Neural progenitor cell (in vitro differentiated cells): ENCODE measurements at regions not wholly inside any gene's neighbourhood (a gene's known extent, or its start where the extent isn't known, plus 50 kb on each side); places are given as distances from the start of the nearest gene placed in this dataset.

Experiments
- DNase-seq: peaks from one replicate; pipeline ENCODE4 v3.0.0-alpha.2; 2016; ENCODE audit warnings: low spot score
- H2AFZ ChIP-seq: fragments of 200-600 bp; sonication (generic); replicated peaks from 2 replicates; pipeline ENCODE4 v1.6.1; 2016; ENCODE audit warnings: antibody characterized with exemption
- H3F3A ChIP-seq: fragments of 200-600 bp; sonication (generic); 2 replicates; pipeline ENCODE4 v1.6.1; 2016; ENCODE audit warnings: antibody characterized with exemption, low read depth
- H3K27ac ChIP-seq: fragments of 200-600 bp; sonication (generic); 2 replicates; pipeline ENCODE4 v1.5.1; 2016; ENCODE audit warnings: mild to moderate bottlenecking
- H3K27me3 ChIP-seq: fragments of 200-600 bp; sonication (generic); 2 replicates; pipeline ENCODE4 v1.6.1; 2016; ENCODE audit warnings: mild to moderate bottlenecking, moderate library complexity
- H3K36me3 ChIP-seq: fragments of 200-600 bp; sonication (generic); 2 replicates; pipeline ENCODE4 v1.5.1; 2016
- H3K4me1 ChIP-seq: fragments of 200-600 bp; sonication (generic); 2 replicates; pipeline ENCODE4 v1.6.1; 2016; ENCODE audit warnings: mixed run types
- H3K4me2 ChIP-seq: fragments of 200-600 bp; sonication (generic); 2 replicates; pipeline ENCODE4 v1.6.1; 2016
- H3K4me3 ChIP-seq: fragments of 200-600 bp; sonication (generic); 2 replicates; pipeline ENCODE4 v1.5.1; 2016
- H3K79me2 ChIP-seq: fragments of 200-600 bp; sonication (generic); 2 replicates; pipeline ENCODE4 v1.6.1; 2016; ENCODE audit warnings: low read depth
- H3K9ac ChIP-seq: fragments of 200-600 bp; sonication (generic); 2 replicates; pipeline ENCODE4 v1.6.1; 2016
- H3K9me3 ChIP-seq: fragments of 200-600 bp; sonication (generic); 2 replicates; pipeline ENCODE4 v1.5.1; 2016; ENCODE audit warnings: low read depth
- H4K20me1 ChIP-seq: fragments of 200-600 bp; sonication (generic); 2 replicates; pipeline ENCODE4 v1.6.1; 2016; ENCODE audit warnings: low read depth
- H3K27ac Mint-ChIP-seq: 3 replicates; pipeline ENCODE4 v1.8.0; 2021; ENCODE audit warnings: mixed read lengths
- H3K27me3 Mint-ChIP-seq: 2 replicates; pipeline ENCODE4 v1.8.0; 2022; ENCODE audit warnings: low read depth, mild to moderate bottlenecking, inconsistent platforms, moderate library complexity, mixed read lengths; ENCODE audit not compliant: insufficient read depth
- H3K36me3 Mint-ChIP-seq: 3 replicates; pipeline ENCODE4 v1.8.0; 2021; ENCODE audit warnings: mixed read lengths
- H3K4me1 Mint-ChIP-seq: 3 replicates; pipeline ENCODE4 v1.8.0; 2021; ENCODE audit warnings: mixed read lengths
- H3K4me3 Mint-ChIP-seq: 3 replicates; pipeline ENCODE4 v1.8.0; 2021; ENCODE audit warnings: mild to moderate bottlenecking, moderate library complexity, mixed read lengths
- H3K9me3 Mint-ChIP-seq: 3 replicates; pipeline ENCODE4 v1.8.0; 2020; ENCODE audit warnings: mixed read lengths
- EZH2 ChIP-seq: fragments of 200-600 bp; sonication (generic); IDR thresholded peaks from 2 replicates; pipeline ENCODE4 v1.6.1; 2017; ENCODE audit warnings: antibody characterized with exemption, mild to moderate bottlenecking, moderate library complexity
- EZH2phosphoT487 ChIP-seq: fragments of 200-600 bp; sonication (generic); IDR thresholded peaks from 2 replicates; pipeline ENCODE4 v1.6.1; 2017; ENCODE audit warnings: antibody characterized with exemption
- TF ChIP-seq, protein P1 (sequence below): fragments of 200-600 bp; sonication (generic); IDR thresholded peaks from 2 replicates; pipeline ENCODE4 v1.5.1; 2017; ENCODE audit warnings: antibody characterized with exemption, mild to moderate bottlenecking

GRCh38 chr17:68693466-68693865, 92.3 kb upstream of the FAM20A start:
- Histone ChIP-seq H2AFZ (no peak overlapping the region), H4K20me1 (no peaks in the 10 kb centered on the region), H3K4me3 (no peak overlapping the region), H3K9me3 (no peaks in the 10 kb centered on the region), H3K4me2 (no peak overlapping the region), H3F3A (no peaks in the 10 kb centered on the region), H3K4me1 (no peaks in the 10 kb centered on the region), H3K79me2 (no peaks in the 10 kb centered on the region), H3K36me3 (no peaks in the 10 kb centered on the region), H3K9ac (no peak overlapping the region), H3K27me3 (no peaks in the 10 kb centered on the region), H3K27ac (no peak overlapping the region)
- Mint-ChIP-seq H3K4me3 (no peak overlapping the region), H3K27me3 (peaks cover 6% of the 10 kb centered on the region), H3K27ac (no peak overlapping the region), H3K4me1 (peaks cover 14% of the 10 kb centered on the region), H3K9me3 (peaks cover 2% of the 10 kb centered on the region), H3K36me3 (no peaks in the 10 kb centered on the region)
- TF ChIP-seq EZH2phosphoT487, result no peak
- TF ChIP-seq, protein P1, sequence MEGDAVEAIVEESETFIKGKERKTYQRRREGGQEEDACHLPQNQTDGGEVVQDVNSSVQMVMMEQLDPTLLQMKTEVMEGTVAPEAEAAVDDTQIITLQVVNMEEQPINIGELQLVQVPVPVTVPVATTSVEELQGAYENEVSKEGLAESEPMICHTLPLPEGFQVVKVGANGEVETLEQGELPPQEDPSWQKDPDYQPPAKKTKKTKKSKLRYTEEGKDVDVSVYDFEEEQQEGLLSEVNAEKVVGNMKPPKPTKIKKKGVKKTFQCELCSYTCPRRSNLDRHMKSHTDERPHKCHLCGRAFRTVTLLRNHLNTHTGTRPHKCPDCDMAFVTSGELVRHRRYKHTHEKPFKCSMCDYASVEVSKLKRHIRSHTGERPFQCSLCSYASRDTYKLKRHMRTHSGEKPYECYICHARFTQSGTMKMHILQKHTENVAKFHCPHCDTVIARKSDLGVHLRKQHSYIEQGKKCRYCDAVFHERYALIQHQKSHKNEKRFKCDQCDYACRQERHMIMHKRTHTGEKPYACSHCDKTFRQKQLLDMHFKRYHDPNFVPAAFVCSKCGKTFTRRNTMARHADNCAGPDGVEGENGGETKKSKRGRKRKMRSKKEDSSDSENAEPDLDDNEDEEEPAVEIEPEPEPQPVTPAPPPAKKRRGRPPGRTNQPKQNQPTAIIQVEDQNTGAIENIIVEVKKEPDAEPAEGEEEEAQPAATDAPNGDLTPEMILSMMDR, result no peak
- TF ChIP-seq EZH2, result no peak
- no peak for DNase-seq

GRCh38 chr17:68686108-68686988, 85.2 kb upstream of the FAM20A start:
- no peaks in the 10 kb centered on the region for H4K20me1 ChIP-seq
- H3F3A ChIP-seq, result no peaks in the 10 kb centered on the region
- no peak overlapping the region for H3K9ac ChIP-seq
- no peaks in the 10 kb centered on the region for H3K27me3 Mint-ChIP-seq
- H3K4me3 Mint-ChIP-seq, result no peak overlapping the region
- no peaks in the 10 kb centered on the region for H3K79me2 ChIP-seq
- no peaks in the 10 kb centered on the region for H3K9me3 Mint-ChIP-seq
- H3K27ac ChIP-seq, result no peak overlapping the region
- H3K4me1 ChIP-seq, result no peaks in the 10 kb centered on the region
- H3K36me3 ChIP-seq, result no peaks in the 10 kb centered on the region
- H3K4me2 ChIP-seq, result no peak overlapping the region
- H2AFZ ChIP-seq, result no peak overlapping the region
- H3K36me3 Mint-ChIP-seq, result no peaks in the 10 kb centered on the region
- no peak overlapping the region for H3K27ac Mint-ChIP-seq
- H3K9me3 ChIP-seq, result no peaks in the 10 kb centered on the region
- DNase-seq, result no peak
- H3K4me3 ChIP-seq, result no peak overlapping the region
- TF ChIP-seq, protein P1, result no peak
- TF ChIP-seq EZH2phosphoT487 (no peak), EZH2 (no peak)
- no peaks in the 10 kb centered on the region for H3K4me1 Mint-ChIP-seq
- no peaks in the 10 kb centered on the region for H3K27me3 ChIP-seq

DNA sequence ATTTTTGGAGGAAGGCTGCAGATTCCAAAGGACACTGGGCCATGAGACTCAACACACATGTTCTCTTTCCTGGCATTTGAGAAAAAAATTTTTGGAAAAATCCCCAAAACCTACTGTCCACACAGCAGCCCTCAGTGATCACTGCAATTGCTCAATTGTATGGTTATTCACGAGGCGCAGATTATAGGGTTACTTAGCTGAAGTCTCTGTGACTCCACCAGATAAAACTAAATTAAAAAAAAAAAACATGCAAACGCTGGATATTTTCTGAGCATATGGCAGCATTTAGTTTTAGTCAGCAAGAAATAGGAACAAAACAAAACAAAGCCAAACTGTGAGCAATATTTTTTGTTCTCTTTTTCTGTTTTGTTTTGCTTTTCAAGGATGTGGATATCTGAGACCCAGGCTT, 83.8 kb upstream of the FAM20A start:
- Mint-ChIP-seq H3K27me3 (no peaks in the 10 kb centered on the region), H3K36me3 (no peaks in the 10 kb centered on the region), H3K4me3 (no peak overlapping the region), H3K9me3 (no peaks in the 10 kb centered on the region), H3K27ac (no peak overlapping the region), H3K4me1 (no peaks in the 10 kb centered on the region)
- H2AFZ ChIP-seq, result no peak overlapping the region
- H3K9ac ChIP-seq, result no peak overlapping the region
- H3K4me1 ChIP-seq, result no peaks in the 10 kb centered on the region
- H3K79me2 ChIP-seq, result no peaks in the 10 kb centered on the region
- no peak overlapping the region for H3K27ac ChIP-seq
- no peaks in the 10 kb centered on the region for H3K27me3 ChIP-seq
- H3K9me3 ChIP-seq, result no peaks in the 10 kb centered on the region
- DNase-seq, result no peak
- no peaks in the 10 kb centered on the region for H4K20me1 ChIP-seq
- no peak overlapping the region for H3K4me3 ChIP-seq
- no peaks in the 10 kb centered on the region for H3K36me3 ChIP-seq
- no peak overlapping the region for H3K4me2 ChIP-seq
- TF ChIP-seq, protein P1, result no peak
- TF ChIP-seq EZH2phosphoT487 (no peak), EZH2 (no peak)
- H3F3A ChIP-seq, result no peaks in the 10 kb centered on the region
